Ascending aorta (tissue), 2 donors: ENCODE measurements at regions not wholly inside any gene's neighbourhood (a gene's known extent, or its start where the extent isn't known, plus 50 kb on each side); places are given as distances from the start of the nearest gene placed in this dataset.
"Not testable (repeated sequence)": the region's sequence is repeated elsewhere in the genome, so short reads cannot be mapped to it uniquely, and the experiment has no call there.

Experiments used
- DNase-seq, 2 donors: peaks; one replicate each; pipeline ENCODE4 v3.0.0-alpha.2; 2019; ENCODE audit warnings: low spot score in 2 of 2
- H3K27ac ChIP-seq, 2 donors: fragments of 200-600 bp; sonication (generic); one replicate each; pipeline ENCODE4 v1.5.1; 2016 to 2017; ENCODE audit warnings: mild to moderate bottlenecking in 1 of 2
- H3K27me3 ChIP-seq: fragments of 200-600 bp; sonication (generic); one replicate; pipeline ENCODE4 v1.5.1; 2017
- H3K36me3 ChIP-seq, 2 donors: fragments of 200-600 bp; sonication (generic); one replicate each; pipeline ENCODE4 v1.5.1; 2016
- H3K4me1 ChIP-seq, 2 donors: fragments of 200-600 bp; sonication (generic); one replicate each; pipeline ENCODE4 v1.5.1; 2016 to 2017; ENCODE audit warnings: mild to moderate bottlenecking in 1 of 2
- H3K4me3 ChIP-seq, 2 donors: fragments of 200-600 bp; sonication (generic); one replicate each; pipeline ENCODE4 v1.5.1; 2016 to 2017; ENCODE audit warnings: mild to moderate bottlenecking in 1 of 2
- H3K9me3 ChIP-seq, 2 donors: fragments of 200-600 bp; sonication (generic); one replicate each; pipeline ENCODE4 v1.5.1; 2016
- intact Hi-C: fragments of 100-400 bp; cut with DNase I; formaldehyde crosslinking; loops from one replicate; pipeline ENCODE4 v1.15.1; 2023
- TF ChIP-seq, protein P1 (sequence below), 3 experiments: fragments of 200-600 bp in 2 of 3; fragments of 450-650 bp in 1 of 3; sonication (generic) in 2 of 3; IDR thresholded peaks; one replicate each; pipeline ENCODE4 v1.5.1; 2016 to 2019; ENCODE audit warnings: antibody characterized with exemption in 3 of 3, mild to moderate bottlenecking in 1 of 3, moderate library complexity in 1 of 3

DNA sequence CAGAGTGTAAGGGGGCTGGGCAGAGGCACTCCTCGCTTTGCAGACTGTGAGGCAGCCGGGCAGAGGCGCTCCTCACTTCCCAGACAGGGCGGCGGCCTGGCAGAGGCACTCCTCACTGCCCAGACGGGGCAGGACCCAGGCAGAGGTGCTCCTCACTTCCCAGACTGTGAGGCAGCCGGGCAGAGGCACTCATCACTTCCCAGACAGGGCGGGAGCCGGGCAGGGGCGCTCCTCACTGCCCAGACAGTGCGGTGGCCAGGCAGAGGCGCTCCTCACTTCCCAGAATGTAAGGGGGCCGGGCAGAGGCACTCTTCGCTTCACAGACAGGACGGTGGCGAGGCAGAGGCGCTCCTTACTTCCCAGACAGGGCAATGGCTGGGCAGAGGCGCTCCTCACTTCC lies 442.5 kb downstream of the SPATA31D1 start:
- no peaks in the 10 kb centered on the region for H3K27me3 ChIP-seq
- peaks cover 0 to 7% of the 10 kb centered on the region in 2 donors for H3K9me3 ChIP-seq
- H3K36me3 ChIP-seq: no peaks in the 10 kb centered on the region
- intact Hi-C loops: no loop called here
- no peak overlapping the region for H3K27ac ChIP-seq
- H3K4me1 ChIP-seq: no peaks in the 10 kb centered on the region
- H3K4me3 ChIP-seq: no peak overlapping the region
- TF ChIP-seq, protein P1, sequence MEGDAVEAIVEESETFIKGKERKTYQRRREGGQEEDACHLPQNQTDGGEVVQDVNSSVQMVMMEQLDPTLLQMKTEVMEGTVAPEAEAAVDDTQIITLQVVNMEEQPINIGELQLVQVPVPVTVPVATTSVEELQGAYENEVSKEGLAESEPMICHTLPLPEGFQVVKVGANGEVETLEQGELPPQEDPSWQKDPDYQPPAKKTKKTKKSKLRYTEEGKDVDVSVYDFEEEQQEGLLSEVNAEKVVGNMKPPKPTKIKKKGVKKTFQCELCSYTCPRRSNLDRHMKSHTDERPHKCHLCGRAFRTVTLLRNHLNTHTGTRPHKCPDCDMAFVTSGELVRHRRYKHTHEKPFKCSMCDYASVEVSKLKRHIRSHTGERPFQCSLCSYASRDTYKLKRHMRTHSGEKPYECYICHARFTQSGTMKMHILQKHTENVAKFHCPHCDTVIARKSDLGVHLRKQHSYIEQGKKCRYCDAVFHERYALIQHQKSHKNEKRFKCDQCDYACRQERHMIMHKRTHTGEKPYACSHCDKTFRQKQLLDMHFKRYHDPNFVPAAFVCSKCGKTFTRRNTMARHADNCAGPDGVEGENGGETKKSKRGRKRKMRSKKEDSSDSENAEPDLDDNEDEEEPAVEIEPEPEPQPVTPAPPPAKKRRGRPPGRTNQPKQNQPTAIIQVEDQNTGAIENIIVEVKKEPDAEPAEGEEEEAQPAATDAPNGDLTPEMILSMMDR (IDR thresholded peaks at IDR 0.05): no peak
- no peak for DNase-seq

- H3K4me1 ChIP-seq, H3K9me3 ChIP-seq, intact Hi-C loops, H3K4me3 ChIP-seq, H3K27ac ChIP-seq, H3K27me3 ChIP-seq, DNase-seq, H3K36me3 ChIP-seq: not testable (repeated sequence)
Observed at GRCh38 chr9:82433290-82433931, 444.8 kb downstream of the SPATA31D1 start.

DNA sequence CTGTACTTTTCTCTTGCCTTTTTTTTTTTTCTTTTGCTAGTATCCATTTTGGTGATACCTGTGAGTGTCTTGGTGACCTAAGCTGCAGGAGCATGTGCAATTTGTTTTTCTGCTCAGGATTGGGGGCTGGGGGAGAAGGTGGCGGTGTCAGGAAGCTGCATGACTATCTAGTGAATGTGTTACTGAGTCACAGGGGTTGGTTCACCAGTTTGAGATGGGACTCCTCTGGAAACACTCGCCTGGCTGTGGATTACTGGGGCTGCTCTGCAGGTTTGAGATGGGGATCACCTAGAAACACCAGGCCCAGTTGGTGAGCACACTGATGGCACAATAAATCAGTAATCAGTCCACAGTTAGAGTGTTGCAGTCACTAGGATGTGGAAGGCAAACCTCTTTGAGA lies 447.9 kb downstream of the SPATA31D1 start:
- Histone ChIP-seq H3K36me3 (no peaks in the 10 kb centered on the region), H3K4me1 (no peaks in the 10 kb centered on the region), H3K4me3 (no peak overlapping the region), H3K27me3 (no peaks in the 10 kb centered on the region), H3K27ac (no peak overlapping the region), H3K9me3 (peaks cover 0 to 17% of the 10 kb centered on the region in 2 donors)
- intact Hi-C loops: no loop called here
- no peak for DNase-seq
- TF ChIP-seq, protein P1 (IDR thresholded peaks at IDR 0.05): no peak

DNA sequence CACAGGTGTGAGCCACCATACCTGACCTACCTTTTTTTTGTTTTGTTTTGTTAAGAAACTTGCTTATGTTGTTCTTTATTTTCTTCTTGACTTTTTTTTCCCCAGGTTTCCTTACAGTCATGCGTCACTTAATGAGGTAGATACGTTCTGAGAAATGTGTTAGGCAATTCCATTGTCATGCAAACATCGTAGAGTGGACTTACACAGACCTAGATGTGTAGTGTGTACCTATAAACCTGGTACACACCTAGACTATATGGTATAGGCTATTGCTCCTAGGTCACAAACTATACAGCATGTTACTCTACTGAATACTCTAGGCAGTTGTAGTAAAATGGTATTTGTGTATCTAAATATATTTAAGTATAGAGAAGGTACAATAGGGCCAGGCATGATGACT lies 448.6 kb downstream of the SPATA31D1 start:
- H3K27ac ChIP-seq, DNase-seq, H3K36me3 ChIP-seq, H3K27me3 ChIP-seq, intact Hi-C loops, H3K4me1 ChIP-seq, H3K4me3 ChIP-seq: not testable (repeated sequence)
- H3K9me3 ChIP-seq: peaks cover 0 to 23% of the 10 kb centered on the region in 2 donors

- peaks cover 0 to 23% of the 10 kb centered on the region in 2 donors for H3K9me3 ChIP-seq
Observed at GRCh38 chr9:82438581-82438980, 450.0 kb downstream of the SPATA31D1 start.

GRCh38 chr9:82443312-82443711 lies 454.7 kb downstream of the SPATA31D1 start:
- no peak for DNase-seq
- Histone ChIP-seq H3K4me3 (no peak overlapping the region), H3K9me3 (peaks cover 0 to 22% of the 10 kb centered on the region in 2 donors), H3K27ac (no peak overlapping the region), H3K36me3 (no peaks in the 10 kb centered on the region), H3K27me3 (no peaks in the 10 kb centered on the region), H3K4me1 (no peaks in the 10 kb centered on the region)
- intact Hi-C loops: no loop called here
- TF ChIP-seq, protein P1 (IDR thresholded peaks at IDR 0.05): no peak

More at GRCh38 chr9:82438581-82438980, 450.0 kb downstream of the SPATA31D1 start:
- TF ChIP-seq, protein P1 (IDR thresholded peaks at IDR 0.05): no peak
- no peaks in the 10 kb centered on the region for H3K4me1 ChIP-seq
- intact Hi-C loops: no loop called here
- no peaks in the 10 kb centered on the region for H3K36me3 ChIP-seq
- DNase-seq: no peak
- no peak overlapping the region for H3K27ac ChIP-seq
- H3K4me3 ChIP-seq: no peak overlapping the region
- no peaks in the 10 kb centered on the region for H3K27me3 ChIP-seq

- Histone ChIP-seq H3K36me3 (no peaks in the 10 kb centered on the region), H3K27me3 (no peaks in the 10 kb centered on the region), H3K27ac (no peak overlapping the region), H3K4me3 (no peak overlapping the region), H3K9me3 (peaks cover 0 to 13% of the 10 kb centered on the region in 2 donors), H3K4me1 (no peaks in the 10 kb centered on the region)
- TF ChIP-seq, protein P1 (IDR thresholded peaks at IDR 0.05): no peak
- intact Hi-C loops: no loop called here
- no peak for DNase-seq
Observed at GRCh38 chr9:82445556-82445955, 457.0 kb downstream of the SPATA31D1 start.
